CD4-positive, alpha-beta T cell treated with Interleukin-4 for 4 hours (primary cell): ENCODE measurements at regions not wholly inside any gene's neighbourhood (a gene's known extent, or its start where the extent isn't known, plus 50 kb on each side); places are given as distances from the start of the nearest gene placed in this dataset.

Source experiments
- DNase-seq: peaks from one replicate; pipeline ENCODE4 v3.0.0-alpha.2; 2020

GRCh38 chr7:159253657-159254056 lies 109.0 kb upstream of the VIPR2 start:
- peak; percentile 11 for DNase-seq

DNA sequence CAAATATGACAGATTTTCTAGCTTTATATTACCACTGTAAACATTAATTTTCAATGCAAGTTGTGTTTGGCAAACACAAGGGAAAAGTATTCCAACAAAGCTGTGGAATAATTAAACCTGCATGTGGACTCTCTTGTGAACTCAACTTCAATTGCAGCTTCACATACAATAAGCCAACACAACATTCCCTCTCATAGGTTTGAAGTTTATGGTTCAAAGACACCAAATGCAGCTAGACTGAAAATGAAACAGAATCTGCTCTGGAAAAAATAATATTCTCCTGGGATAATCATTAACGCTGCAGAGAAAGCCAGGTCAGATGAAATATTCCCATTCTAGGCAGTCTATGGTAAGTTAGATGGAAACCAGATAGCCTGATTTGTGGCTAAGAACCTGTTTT lies 105.8 kb upstream of the VIPR2 start:
- DNase-seq: no peak

DNA sequence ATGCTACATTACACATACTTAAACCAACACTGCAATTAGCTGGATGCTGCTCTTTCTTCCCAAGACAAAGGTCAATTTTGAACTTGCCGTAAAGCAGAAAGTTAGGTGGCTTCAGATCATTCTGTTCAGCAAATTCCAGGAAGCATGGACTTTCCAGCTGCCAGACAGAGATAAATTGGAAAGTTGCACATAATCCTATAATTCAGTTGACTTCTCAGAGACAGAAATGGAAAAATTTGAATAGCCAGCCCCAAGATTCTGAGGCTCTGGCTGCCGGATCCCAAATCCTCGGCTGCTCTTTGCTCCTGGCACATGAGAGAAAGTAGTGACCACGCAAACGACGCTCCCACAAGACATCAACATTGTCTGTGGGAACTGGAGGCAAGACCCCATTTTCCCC lies 105.0 kb upstream of the VIPR2 start:
- DNase-seq: no peak

GRCh38 chr7:159247910-159248309 lies 103.2 kb upstream of the VIPR2 start:
- no peak for DNase-seq

GRCh38 chr7:159246702-159247480 lies 102.2 kb upstream of the VIPR2 start:
- no peak for DNase-seq

DNA sequence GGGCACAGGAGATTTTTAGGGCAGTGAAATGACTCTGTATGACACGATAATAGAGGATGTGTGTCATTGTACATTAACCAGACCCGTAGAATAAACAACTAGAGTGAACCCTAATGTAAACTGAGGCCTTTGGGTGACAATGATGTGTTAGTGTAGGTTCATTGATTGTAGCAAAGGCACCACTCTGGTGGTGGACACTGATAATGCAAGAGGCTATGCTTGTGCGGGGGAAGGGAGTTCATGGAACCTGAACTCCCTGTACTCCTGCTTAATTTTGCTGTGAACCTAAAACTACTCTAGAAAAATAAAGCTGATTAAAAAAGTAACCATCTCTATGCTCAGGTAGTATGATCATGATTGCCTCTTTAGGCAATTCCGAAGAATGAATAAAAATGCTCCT lies 96.3 kb upstream of the VIPR2 start:
- DNase-seq: no peak

- DNase-seq: no peak
These were observed 94.4 kb upstream of the VIPR2 start for GRCh38 chr7:159239028-159239427.

DNA sequence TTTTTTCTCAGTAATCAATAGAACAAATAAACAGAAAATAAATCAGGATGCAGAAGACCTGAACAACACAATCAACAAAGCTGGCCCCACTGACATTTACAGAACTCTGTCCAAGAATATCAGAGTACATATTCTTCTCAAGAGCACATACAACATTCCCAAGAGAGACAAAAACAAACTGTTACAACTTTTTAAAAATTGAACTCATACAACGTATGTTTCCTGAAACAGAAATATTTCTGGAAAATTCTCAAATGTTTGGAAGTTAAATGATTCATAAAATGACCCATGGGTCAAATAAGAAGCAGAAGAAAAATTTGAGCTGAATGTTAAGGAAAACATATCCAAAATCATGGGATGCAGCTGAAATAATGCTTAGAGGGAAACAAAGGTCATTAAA lies 93.9 kb upstream of the VIPR2 start:
- no peak for DNase-seq

DNA sequence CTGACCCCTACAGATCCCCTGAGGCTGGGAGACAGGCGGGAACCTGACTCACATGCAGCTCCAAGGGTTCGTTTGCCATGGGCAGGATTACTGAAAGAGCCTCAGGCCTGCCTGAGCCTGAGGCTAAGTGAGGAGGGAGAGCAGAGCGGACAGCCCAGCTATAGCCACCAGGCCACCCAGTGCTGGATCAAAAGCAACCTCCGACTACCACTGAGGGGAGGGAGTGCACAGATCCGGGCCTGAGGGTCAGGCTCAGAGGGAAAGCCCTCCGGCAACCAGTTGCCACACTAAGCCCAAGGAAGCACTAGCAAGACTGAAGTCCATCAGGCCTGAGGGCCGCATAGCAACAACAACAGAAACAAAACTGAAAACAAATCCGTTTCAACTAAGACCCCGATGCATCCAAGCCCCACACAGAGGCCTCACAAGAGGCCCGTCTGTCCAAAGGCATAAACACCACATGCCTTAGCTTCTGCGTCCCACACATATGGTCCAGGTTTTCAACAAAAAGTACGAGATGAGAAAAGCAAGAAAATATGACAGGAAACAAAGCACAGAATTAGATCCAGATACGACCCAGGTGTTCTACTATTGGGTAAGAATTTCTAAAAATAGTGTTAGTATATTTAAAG lies 92.5 kb upstream of the VIPR2 start:
- no peak for DNase-seq

GRCh38 chr7:159231017-159231416 lies 86.3 kb upstream of the VIPR2 start:
- no peak for DNase-seq

DNA sequence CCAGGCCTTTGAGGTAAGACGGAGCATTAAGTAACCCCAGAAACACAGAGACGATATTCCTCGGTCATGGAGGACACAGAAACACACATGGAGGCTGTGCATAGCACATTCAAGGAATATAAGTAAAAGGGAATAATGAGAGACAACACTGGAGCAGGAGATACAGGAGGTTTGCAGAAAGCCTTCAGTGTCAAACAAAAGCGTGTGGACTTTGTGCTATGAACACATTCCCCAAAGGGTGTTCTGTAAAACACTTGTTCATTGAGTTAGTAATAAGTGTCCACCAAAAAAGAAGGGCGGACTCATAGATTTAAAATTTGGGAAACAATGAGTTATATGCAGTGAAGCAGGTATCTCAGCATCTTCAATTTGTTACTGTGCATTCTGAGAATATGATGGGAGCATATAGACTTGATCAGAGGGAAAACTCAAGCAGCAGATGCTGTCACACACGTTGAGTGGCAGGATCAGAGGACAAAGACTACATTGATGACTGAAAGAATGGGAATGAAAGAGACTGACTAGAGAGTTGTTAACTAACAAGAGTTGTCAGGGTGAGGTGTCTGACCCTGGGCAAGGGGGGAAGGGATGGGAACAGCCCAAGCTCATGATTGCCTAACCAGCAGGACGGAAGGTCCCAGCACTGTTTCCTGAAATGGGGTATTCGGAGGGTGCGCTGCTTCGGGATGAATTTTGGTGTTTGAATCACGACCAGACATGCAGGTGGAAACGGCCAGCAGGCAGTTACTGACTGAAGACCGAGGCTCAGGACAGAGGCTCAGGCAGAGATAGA lies 85.2 kb upstream of the VIPR2 start:
- no peak for DNase-seq

- DNase-seq: no peak
These were observed 82.8 kb upstream of the VIPR2 start for GRCh38 chr7:159227433-159227832.

DNA sequence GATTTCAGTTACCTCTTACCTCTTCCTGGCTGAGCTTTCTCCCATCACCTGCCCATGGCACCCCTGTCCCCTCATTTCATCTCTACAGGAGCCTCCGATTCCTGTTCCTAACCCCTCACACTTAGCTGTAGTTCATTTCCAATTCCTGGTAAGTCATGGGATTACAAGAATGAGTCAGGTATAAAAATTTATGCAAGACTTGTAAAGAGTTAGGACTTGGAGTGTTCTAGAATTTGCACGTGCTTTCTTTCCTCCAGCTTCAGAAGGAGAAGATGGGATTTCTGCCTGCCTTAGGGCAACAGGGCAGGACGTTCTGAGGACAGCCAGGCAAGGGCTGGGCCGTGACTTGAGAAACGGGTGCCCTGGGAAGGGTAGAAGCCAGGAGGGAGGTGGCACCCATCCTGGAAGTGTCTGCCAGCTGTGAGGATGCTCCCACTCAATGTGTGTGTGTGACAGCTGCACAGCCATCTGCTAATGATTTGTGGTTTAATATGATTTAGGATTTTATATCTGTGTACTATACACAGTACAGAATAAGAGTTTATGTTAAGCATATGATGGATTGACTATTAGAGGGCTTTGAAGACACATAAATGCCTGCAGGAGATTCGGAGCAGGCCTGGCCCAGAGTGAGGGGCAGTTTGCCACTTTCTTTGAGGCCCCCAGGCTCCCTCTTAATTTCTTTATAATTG lies 81.5 kb upstream of the VIPR2 start:
- no peak for DNase-seq

GRCh38 chr7:159218607-159219006 lies 73.9 kb upstream of the VIPR2 start:
- DNase-seq: no peak

GRCh38 chr7:159218170-159218569 lies 73.5 kb upstream of the VIPR2 start:
- no peak for DNase-seq

GRCh38 chr7:159215076-159215475 lies 70.4 kb upstream of the VIPR2 start:
- DNase-seq: no peak

- no peak for DNase-seq
These were observed 68.6 kb upstream of the VIPR2 start for GRCh38 chr7:159213253-159213652.

GRCh38 chr7:159212226-159212625 lies 67.6 kb upstream of the VIPR2 start:
- no peak for DNase-seq

GRCh38 chr7:159211540-159212182 lies 67.0 kb upstream of the VIPR2 start:
- DNase-seq: no peak

- no peak for DNase-seq
These were observed 66.0 kb upstream of the VIPR2 start for GRCh38 chr7:159210581-159211235.

DNA sequence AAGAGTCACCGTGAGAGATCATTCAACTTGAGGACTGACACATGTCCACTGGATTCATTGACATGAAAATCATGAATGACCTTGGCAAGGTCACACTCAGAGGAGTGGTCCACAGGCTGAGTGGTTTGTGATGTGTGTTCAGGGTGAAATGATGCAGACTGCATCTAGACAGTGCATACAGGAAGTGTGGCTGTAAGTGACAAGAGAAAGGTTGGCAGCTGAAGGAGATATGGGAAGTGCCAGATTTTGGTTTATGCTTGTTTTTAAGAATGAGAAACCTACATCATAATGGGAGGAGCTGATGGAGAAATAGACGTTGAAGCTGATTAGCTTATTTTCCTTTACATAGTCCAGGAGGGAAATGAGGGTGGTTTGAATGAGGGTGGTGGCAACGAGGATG lies 64.8 kb upstream of the VIPR2 start:
- DNase-seq: peak; percentile 12

DNA sequence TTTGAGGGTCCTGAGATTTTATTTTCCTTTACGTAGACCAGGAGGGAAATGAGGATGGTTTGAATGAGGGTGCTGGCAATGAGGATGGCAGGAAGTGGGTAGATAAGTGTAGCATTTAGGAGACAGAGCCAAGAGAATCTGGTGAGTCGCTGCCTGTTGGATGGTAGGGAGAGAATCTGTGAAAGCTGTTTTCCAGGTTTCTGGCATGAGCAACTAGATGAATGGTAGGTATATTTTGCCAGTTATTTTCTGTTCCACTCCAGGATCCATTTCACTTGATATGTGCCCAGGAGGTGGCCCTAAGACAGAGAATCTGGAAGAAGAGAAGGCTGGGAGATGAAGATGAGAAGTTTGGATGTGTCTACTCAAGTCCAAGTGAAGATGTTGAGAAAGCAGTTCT lies 63.3 kb upstream of the VIPR2 start:
- DNase-seq: no peak
